ENCODE measurements at regions not wholly inside any gene's neighbourhood (a gene's known extent, or its start where the extent isn't known, plus 50 kb on each side); places are given as distances from the start of the nearest gene placed in this dataset.

- TF ChIP-seq, protein P1, sequence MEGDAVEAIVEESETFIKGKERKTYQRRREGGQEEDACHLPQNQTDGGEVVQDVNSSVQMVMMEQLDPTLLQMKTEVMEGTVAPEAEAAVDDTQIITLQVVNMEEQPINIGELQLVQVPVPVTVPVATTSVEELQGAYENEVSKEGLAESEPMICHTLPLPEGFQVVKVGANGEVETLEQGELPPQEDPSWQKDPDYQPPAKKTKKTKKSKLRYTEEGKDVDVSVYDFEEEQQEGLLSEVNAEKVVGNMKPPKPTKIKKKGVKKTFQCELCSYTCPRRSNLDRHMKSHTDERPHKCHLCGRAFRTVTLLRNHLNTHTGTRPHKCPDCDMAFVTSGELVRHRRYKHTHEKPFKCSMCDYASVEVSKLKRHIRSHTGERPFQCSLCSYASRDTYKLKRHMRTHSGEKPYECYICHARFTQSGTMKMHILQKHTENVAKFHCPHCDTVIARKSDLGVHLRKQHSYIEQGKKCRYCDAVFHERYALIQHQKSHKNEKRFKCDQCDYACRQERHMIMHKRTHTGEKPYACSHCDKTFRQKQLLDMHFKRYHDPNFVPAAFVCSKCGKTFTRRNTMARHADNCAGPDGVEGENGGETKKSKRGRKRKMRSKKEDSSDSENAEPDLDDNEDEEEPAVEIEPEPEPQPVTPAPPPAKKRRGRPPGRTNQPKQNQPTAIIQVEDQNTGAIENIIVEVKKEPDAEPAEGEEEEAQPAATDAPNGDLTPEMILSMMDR (conservative IDR thresholded peaks at IDR 0.05) = no peak
- no peak for TF ChIP-seq ZFX (IDR thresholded peaks at IDR 0.05)
- H3K27ac ChIP-seq = no peak overlapping the region
These were observed 63.2 kb upstream of the KTN1 start for GRCh38 chr14:55516776-55517175.

DNA sequence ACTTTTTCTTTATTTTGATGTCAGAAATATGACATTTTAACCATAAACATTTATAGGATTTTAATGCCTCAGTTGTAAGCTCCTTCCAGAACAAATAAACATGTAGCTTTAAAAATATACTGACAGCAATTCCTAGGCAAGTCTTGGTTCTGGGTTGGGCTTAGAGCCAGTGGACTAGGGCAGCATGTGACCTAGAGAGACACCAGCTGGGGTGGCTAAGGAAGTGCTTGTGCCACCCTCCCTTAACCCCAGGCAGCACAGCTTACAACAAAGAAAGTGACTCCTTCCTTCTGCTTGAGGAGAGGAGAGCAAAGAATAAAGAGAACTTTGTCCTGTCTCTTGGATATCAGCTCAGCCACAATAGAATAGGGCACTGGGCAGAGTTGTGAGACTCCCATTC lies 61.6 kb upstream of the KTN1 start:
- H3K27ac ChIP-seq = no peak overlapping the region
- TF ChIP-seq, protein P1 (conservative IDR thresholded peaks at IDR 0.05) = no peak
- no peak for TF ChIP-seq ZFX (IDR thresholded peaks at IDR 0.05)

DNA sequence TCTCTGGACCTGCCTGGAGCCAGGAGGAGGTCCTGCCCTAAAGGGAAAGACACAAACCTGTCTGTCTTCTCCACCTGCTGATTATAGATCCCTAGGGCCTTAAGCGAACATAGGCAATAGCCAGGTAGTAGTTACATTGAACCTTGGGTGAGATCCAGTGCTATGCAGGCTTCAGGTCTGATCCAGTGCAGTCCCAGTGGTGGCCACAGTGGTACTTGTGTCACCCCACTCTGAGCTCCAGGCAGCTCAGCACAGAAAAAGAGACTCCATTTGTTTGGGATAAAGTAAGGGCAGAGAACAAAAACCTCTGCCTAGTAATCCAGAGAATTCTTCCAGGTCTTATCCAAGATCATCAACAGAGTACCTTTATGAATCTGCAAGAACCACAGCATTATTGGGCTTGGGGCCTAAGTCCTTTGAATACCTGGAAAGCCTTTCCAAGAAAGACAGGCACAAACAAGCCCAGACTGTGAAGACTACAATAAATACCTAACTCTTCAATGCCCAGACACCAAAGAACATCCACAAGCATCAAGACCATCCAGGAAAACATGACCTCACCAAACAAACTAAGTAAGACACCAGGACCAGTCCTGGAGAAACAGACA lies 60.4 kb upstream of the KTN1 start:
- no peak overlapping the region for H3K27ac ChIP-seq
- no peak for TF ChIP-seq ZFX (IDR thresholded peaks at IDR 0.05)
- TF ChIP-seq, protein P1 (conservative IDR thresholded peaks at IDR 0.05) = no peak

DNA sequence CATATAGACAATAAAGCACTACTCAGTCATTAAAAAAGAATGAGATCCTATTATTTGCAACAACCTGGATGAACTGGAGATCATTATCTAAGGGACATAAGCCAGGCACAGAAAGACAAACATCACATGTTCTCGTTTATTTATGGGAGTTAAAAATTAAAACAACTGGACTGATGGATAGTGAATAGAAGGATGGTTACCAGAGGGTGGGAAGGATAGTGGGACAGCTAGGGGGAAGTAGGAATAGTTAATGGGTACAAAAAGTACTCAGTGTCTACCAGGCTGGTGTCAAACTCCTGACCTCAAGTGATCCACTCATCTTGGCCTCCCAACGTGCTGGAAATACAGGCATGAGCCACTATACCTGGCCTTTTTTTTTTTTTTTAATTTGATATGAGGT lies 56.7 kb upstream of the KTN1 start:
- peak overlapping the region; percentile 82 for H3K27ac ChIP-seq
- TF ChIP-seq ZFX (IDR thresholded peaks at IDR 0.05) = no peak
- TF ChIP-seq, protein P1 (conservative IDR thresholded peaks at IDR 0.05) = peak; percentile 12; the same call in 1 of the 2 replicates
